ENCODE measurements at regions not wholly inside any gene's neighbourhood (a gene's known extent, or its start where the extent isn't known, plus 50 kb on each side); places are given as distances from the start of the nearest gene placed in this dataset.

GRCh38 chrX:6472652-6473342, 62.1 kb downstream of the VCX3A start:
- no peak for DNase-seq (ENCODE audit: low spot score)

DNA sequence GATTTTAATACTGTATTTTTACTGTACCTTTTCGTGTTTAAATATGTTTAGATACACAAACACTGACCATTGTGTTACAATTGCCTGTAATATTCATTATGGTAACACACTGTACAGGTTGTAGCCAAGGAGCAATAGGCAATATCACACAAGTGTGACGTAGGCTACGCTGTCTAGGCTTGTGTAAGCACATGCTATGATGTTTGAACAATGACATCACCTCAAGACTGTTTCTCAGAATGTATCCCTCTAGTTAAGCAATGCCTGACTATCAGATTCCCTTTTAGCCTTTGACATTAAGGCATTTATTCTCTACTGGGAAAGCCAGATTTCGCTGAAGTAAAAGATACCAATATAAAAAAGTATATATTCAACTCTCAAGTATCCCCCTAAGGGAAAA, 66.2 kb downstream of the VCX3A start:
- no peak for DNase-seq (ENCODE audit: low spot score)

DNA sequence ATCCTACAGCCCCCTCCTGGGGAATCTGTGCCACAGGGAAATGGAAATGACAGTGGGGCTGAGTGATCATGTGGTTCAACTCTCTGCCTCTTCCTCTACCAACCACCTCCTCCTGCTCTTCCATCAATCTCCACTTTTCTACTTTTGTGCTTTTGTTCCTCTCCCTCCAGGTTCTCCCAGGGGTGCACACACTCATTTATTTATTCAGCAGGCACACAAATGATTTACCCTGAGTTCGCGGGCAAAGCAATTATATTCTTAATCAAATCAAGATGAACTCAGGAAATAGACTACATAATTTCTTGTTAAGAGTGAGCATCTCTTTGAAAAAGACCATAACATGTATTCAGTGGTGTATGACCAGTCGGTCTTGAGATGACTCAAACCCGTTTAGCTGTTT, 69.2 kb downstream of the VCX3A start:
- DNase-seq (ENCODE audit: low spot score), result no peak

DNA sequence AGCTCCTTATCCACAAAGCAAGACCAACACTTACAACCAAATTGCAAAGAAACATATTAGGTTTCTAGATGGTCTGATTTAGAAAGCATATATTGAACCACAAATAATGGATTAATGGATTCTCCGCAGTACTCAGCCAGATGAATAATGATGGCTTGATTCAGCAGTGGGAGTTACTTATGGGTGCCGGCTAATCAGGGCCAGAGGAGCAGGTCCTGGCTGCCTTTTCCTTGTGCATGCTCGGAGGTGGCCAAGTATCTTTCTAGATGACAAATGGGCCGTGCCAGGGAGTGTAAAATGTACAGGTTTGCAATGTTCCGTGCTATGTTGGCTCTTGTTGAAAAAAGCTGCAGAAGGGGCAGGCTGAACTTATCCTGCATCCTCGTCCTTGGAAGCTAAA, 70.2 kb downstream of the VCX3A start:
- no peak for DNase-seq (ENCODE audit: low spot score)

DNA sequence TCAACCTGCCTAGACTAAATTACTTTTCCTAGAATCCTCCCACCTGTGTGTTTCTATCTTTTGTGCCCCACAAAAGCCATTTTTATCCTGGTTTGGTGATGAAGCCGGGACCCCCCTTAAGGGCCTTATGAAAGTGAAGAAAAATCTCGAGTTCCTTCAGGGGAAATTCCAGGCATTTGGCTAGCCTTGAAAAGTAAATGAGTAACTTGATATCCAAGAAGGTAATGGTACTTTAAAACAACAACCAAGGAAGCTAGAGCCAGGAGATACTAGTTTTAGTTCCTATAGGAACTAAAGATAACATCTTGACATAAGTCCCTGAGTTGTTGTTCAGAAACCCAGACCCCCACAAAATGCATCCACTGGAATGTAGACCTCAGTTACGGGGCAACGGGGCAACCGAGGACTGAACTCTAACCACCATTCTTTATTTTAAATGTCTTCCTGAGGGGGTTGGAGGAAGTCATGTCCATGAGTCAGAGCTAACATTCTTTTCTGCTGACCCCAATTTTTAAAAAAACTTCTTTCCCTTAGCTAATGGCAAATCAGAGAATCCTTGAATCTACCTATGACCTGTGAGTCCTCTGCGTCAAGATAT, 73.9 kb downstream of the VCX3A start:
- DNase-seq (ENCODE audit: low spot score), result no peak

- no peak for DNase-seq (ENCODE audit: low spot score)
Measured at GRCh38 chrX:6456196-6456595, 78.7 kb downstream of the VCX3A start.

- DNase-seq (ENCODE audit: low spot score), result no peak
Measured at GRCh38 chrX:6449946-6450345, 85.0 kb downstream of the VCX3A start.

- peak; percentile 21 for DNase-seq (ENCODE audit: low spot score)
Measured at GRCh38 chrX:6448003-6448402, 86.9 kb downstream of the VCX3A start.

DNA sequence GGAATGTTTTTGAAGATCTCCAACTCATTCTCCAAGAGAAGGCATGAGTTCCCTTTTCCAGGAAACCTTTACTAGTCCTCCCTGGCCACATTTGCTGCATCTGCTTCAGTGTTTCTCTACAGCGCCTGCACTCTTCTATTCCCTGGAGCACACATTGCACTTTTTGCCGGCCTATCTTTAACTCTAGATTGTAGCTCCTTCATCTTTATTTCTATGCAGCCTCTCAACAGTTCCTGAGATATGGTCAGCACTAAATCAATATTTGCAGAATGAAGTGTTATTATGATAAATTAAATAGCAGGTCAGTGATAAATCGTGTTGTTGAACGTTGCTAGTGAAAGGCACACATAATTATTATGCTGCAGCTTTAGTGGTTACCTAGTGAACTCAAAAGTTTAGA, 88.3 kb downstream of the VCX3A start:
- DNase-seq (ENCODE audit: low spot score), result no peak

DNA sequence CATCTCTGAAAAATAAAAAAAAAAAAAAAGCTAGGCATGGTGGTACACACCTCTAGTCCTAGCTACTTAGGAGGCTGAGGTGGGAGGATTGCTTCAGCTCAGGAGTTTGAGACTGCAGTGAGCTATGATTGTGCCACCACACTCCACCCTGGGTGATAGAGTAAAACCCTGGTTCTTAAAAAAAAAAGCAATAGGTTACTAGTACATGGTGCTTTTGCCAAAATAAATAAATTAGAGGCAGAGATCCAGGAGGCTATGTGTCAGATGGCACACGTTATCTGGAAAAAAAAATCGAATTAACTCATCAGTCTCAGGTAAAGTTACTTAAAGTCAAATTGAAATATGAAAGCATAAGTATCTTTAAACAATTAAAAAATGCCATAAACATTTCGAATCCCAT, 94.3 kb downstream of the VCX3A start:
- no peak for DNase-seq (ENCODE audit: low spot score)

- no peak for DNase-seq (ENCODE audit: low spot score)
Measured at GRCh38 chrX:6432226-6432625, 102.7 kb downstream of the VCX3A start.

DNA sequence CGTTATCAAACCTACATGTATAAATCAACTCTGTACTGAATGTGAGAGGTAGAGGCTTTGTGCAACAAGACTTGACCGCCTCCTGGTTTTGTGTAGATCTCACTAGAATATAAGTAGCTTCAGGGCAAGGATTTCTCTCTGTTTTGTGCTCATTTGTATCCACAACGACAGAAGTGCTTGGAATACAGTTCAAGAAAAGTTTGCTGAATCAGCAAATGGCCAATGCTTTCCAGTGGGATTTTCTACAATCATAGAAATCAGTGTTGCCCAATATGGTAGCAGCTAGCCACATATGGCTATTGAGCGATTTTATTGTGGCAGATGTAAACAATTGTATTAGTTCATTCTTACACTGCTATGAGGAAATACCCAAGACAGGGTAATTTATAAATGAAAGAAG, 127.4 kb downstream of the VCX3A start:
- no peak for DNase-seq (ENCODE audit: low spot score)

- no peak for DNase-seq (ENCODE audit: low spot score)
Measured at GRCh38 chrX:6386837-6387236, 148.1 kb downstream of the VCX3A start.

GRCh38 chrX:6384921-6385320, 150.0 kb downstream of the VCX3A start:
- DNase-seq (ENCODE audit: low spot score), result no peak

- peak; percentile 27 for DNase-seq (ENCODE audit: low spot score)
Measured at GRCh38 chrX:6384371-6384770, 150.5 kb downstream of the VCX3A start.

DNA sequence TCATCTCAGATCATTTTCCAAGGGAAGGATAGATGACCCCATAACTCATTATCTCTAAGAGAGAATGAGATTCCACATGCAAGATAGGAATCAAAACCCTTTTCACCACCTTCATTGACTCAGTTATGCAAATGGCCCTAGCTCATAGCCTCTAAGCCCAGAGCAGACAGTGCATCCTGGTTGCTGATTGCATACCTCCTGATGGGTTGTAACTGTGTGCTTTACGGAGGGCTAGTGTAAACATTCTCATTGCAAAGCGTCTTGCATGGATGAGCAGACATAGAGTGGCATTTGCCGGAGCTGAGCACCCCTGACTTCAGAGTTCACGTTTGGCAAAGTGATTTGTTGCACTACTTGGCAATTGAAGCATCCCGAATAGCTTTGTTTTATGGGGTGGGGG, 151.0 kb downstream of the VCX3A start:
- no peak for DNase-seq (ENCODE audit: low spot score)

DNA sequence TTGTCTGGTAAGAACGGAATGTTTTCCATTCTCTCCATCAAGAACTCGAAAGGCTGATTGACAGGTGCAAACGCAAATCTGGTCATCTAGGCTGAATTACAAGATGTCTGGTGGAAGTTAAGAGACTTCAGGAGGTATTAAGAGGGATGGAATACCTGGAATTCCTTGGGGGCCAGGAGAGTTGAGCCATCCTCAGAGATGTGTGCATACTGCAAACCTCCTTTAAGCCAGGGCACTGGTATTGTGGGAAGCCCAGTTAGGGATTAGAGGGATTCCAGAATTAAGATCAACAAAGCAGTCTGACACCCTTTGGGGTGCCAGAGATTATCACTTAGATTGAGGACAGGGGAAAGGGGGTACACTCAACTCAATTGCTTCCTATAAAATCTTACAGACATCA, 151.4 kb downstream of the VCX3A start:
- no peak for DNase-seq (ENCODE audit: low spot score)

- DNase-seq (ENCODE audit: low spot score), result no peak
Measured at GRCh38 chrX:6382284-6382683, 152.6 kb downstream of the VCX3A start.

GRCh38 chrX:6377103-6377764, 148.6 kb upstream of the NLGN4X start:
- DNase-seq (ENCODE audit: low spot score), result no peak

DNA sequence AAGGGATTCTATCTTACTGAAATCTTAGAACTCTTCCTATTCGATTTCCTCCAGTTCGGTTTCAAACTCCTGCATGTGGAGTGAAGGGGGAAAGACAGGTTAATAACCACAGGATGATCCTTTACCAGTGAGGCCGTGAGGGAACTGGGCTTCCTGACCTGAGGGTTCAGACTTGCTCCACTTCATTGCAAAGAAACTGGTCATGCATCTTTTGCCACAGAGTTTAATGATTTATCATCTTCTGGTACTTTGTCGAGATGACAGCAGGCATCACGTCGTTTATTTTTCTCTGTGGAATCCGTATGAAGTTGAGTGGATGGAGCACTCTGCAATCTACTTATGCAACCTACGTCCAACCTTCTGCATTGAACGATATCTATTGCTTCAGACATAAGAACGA, 145.9 kb upstream of the NLGN4X start:
- DNase-seq (ENCODE audit: low spot score), result no peak

DNA sequence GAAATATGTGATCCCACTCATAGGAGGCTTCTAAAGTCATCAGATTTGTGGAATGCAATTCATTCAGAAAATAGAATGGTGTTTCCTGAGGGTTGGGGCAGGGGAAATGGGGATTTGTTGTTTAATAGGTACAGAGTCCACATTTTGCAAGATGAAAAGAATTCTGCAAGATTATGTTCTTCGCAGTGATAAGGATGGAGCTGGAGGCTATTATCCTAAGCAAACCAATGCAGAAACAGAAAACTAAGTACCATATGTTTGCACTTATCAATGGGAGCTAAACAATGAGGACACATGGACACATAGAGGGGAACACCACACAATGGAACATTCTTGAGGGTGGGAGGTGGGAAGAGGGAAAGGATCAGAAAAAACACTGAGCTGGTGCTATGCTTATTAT, 144.3 kb upstream of the NLGN4X start:
- DNase-seq (ENCODE audit: low spot score), result no peak

- DNase-seq (ENCODE audit: low spot score), result no peak
Measured at GRCh38 chrX:6371353-6371752, 142.7 kb upstream of the NLGN4X start.

DNA sequence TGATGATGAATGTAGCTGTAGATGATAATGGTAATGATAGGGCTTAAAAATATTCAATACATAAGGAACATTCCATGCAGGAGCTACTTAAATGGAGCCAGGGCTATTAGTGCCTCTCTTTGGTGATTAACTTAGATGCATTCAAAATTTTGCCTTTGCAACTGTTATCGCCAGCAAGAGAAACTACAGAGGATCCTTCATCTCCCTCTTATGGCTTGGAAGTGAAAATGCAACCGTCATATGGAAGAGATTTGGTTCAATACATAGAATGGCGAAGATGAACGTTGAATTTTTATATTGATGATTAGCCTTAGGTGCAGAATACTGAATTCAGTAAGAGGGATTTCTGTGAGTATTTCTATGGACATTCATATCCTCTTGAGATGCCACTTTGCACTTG, 134.5 kb upstream of the NLGN4X start:
- DNase-seq (ENCODE audit: low spot score), result no peak

DNA sequence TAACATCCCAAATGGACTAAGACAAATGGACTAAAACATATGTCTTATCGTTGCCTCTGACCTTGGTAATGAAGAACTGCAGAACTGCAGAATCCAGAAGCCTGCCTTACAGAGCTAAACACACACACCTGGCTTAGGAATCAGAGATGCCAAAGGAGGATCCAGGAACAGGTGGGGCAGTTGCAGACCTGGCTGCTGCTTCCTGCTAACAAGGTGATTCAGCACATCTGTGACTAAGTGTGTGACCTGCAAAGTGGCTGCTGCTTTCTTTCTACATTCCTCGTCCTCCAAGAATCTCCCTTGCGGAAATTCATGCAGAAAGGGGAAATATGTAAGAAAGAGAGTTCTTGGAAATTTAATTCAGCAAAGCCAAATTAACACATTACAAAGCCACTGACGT, 96.8 kb upstream of the NLGN4X start:
- DNase-seq (ENCODE audit: low spot score), result no peak
